OCI-LY7 (cell line): ENCODE measurements at regions not wholly inside any gene's neighbourhood (a gene's known extent, or its start where the extent isn't known, plus 50 kb on each side); places are given as distances from the start of the nearest gene placed in this dataset.

Experiments used
- BruUV-seq: library from RNA; stranded (reverse); fragments of 400-500 nt; replicated peaks from 2 replicates; lab custom pipeline; 2021; lab: Mats Ljungman, UMichigan
- CTCF ChIA-PET: fragments of 300-600 bp; sonication (Branson Sonifier 250); formaldehyde crosslinking; loops from one replicate; lab custom pipeline; 2022; ENCODE audit warnings: antibody characterized with exemption; ENCODE audit not compliant: unreplicated experiment; lab: Charles Lee
- POLR2A ChIA-PET: fragments of 300-600 bp; sonication (Branson Sonifier 250); formaldehyde crosslinking; loops from one replicate; lab custom pipeline; 2022; ENCODE audit warnings: antibody characterized with exemption; lab: Charles Lee
- DNase-seq: peaks from one replicate; pipeline ENCODE4 v3.0.0-alpha.2; 2015; ENCODE audit warnings: low spot score
- H2AFZ ChIP-seq: fragments of 200-600 bp; sonication (generic), shearing (Covaris generic); 2 replicates; pipeline ENCODE4 v1.6.1; 2014; ENCODE audit warnings: mild to moderate bottlenecking, antibody characterized with exemption, low read length, moderate library complexity
- H3K27ac ChIP-seq: fragments of 200-600 bp; sonication (generic); 2 replicates; pipeline ENCODE4 v1.5.1; 2014; ENCODE audit warnings: mixed run types, low read depth, mild to moderate bottlenecking, moderate library complexity, low read length, inconsistent platforms; ENCODE audit not compliant: poor library complexity, severe bottlenecking
- H3K36me3 ChIP-seq: fragments of 200-600 bp; sonication (generic); 2 replicates; pipeline ENCODE4 v1.6.1; 2014; ENCODE audit warnings: mild to moderate bottlenecking, antibody characterized with exemption, low read length, moderate library complexity, mixed read lengths; ENCODE audit not compliant: insufficient read depth
- H3K4me1 ChIP-seq: fragments of 200-600 bp; sonication (generic); 2 replicates; pipeline ENCODE4 v1.5.1; 2014; ENCODE audit warnings: mild to moderate bottlenecking, low read length; ENCODE audit not compliant: insufficient read depth, poor library complexity, severe bottlenecking
- H3K4me2 ChIP-seq: fragments of 200-600 bp; sonication (generic); 2 replicates; pipeline ENCODE4 v1.6.1; 2014; ENCODE audit warnings: mild to moderate bottlenecking, low read length
- H3K4me3 ChIP-seq: fragments of 200-600 bp; sonication (generic); 2 replicates; pipeline ENCODE4 v1.5.1; 2014; ENCODE audit warnings: mild to moderate bottlenecking, low read depth, low read length; ENCODE audit not compliant: poor library complexity, severe bottlenecking
- H3K79me2 ChIP-seq: fragments of 200-600 bp; sonication (generic); 2 replicates; pipeline ENCODE4 v1.6.1; 2016; ENCODE audit warnings: low read depth, mild to moderate bottlenecking, low read length, moderate library complexity, mixed read lengths; ENCODE audit not compliant: insufficient read depth
- H3K9me2 ChIP-seq: fragments of 200-600 bp; sonication (generic); 2 replicates; pipeline ENCODE4 v1.6.1; 2016; ENCODE audit warnings: mild to moderate bottlenecking, low read length, mixed read lengths; ENCODE audit not compliant: insufficient read depth
- H3K9me3 ChIP-seq: fragments of 200-600 bp; sonication (generic); 2 replicates; pipeline ENCODE4 v1.6.1; 2014; ENCODE audit warnings: mild to moderate bottlenecking, mixed run types, low read length, mixed read lengths
- H4K20me1 ChIP-seq: fragments of 200-600 bp; sonication (generic); 2 replicates; pipeline ENCODE4 v1.6.1; 2014; ENCODE audit warnings: mild to moderate bottlenecking, antibody characterized with exemption, low read length, moderate library complexity, mixed read lengths; ENCODE audit not compliant: insufficient read depth
- CTCF ChIP-seq: fragments of 200-600 bp; sonication (generic); conservative IDR thresholded peaks from 2 replicates; pipeline ENCODE4 v1.5.1; 2014; ENCODE audit warnings: mild to moderate bottlenecking, antibody characterized with exemption, low read length, moderate library complexity, mixed read lengths
- EZH2phosphoT487 ChIP-seq: fragments of 200-600 bp; sonication (generic); IDR thresholded peaks from 2 replicates; pipeline ENCODE4 v1.6.1; 2018; ENCODE audit warnings: low read depth, borderline replicate concordance, mild to moderate bottlenecking, mixed run types, antibody characterized with exemption, low read length, moderate library complexity, mixed read lengths
- intact Hi-C: fragments of 100-400 bp; cut with micrococcal nuclease; formaldehyde crosslinking; loops from one replicate; pipeline ENCODE4 v1.10.0; 2022; ENCODE audit not compliant: unreplicated experiment

DNA sequence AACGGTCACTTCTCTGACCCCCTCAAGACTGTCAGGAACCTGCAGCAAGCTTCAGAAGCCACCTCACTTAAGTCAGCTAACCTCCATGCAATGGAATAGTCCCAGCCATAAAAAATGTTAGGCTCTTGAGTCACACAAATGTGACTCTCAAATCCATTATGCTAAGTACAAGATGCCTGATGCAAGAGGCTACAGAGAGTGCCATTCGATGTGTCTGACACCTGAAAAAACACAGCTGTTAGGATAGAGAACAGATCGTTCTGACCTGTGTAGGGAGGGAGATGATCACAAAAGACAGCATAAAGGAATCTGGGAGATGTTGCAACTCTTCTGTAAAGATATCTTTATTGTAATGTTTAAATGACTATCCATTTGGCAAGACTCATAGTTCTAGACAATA, 712.4 kb downstream of the TBC1D22A start:
- no peak for DNase-seq
- TF ChIP-seq EZH2phosphoT487 (no peak), CTCF (no peak)
- BruUV-seq, result no TSS peak
- Histone ChIP-seq H3K27ac (no peak overlapping the region), H3K36me3 (no peaks in the 10 kb centered on the region), H3K9me3 (no peaks in the 10 kb centered on the region), H3K9me2 (no peaks in the 10 kb centered on the region), H3K79me2 (no peaks in the 10 kb centered on the region), H3K4me2 (no peak overlapping the region), H4K20me1 (no peaks in the 10 kb centered on the region), H3K4me1 (no peaks in the 10 kb centered on the region), H3K4me3 (no peak overlapping the region), H2AFZ (no peak overlapping the region)
- CTCF ChIA-PET, result no interaction called here
- POLR2A ChIA-PET, result no interaction called here
- intact Hi-C loops, result no loop called here

GRCh38 chr22:47474464-47474863, 712.0 kb downstream of the TBC1D22A start:
- Histone ChIP-seq H3K79me2 (no peaks in the 10 kb centered on the region), H3K27ac (no peak overlapping the region), H3K4me3 (no peak overlapping the region), H3K36me3 (no peaks in the 10 kb centered on the region), H2AFZ (no peak overlapping the region), H3K4me2 (no peak overlapping the region), H3K4me1 (no peaks in the 10 kb centered on the region), H3K9me2 (no peaks in the 10 kb centered on the region), H4K20me1 (no peaks in the 10 kb centered on the region), H3K9me3 (no peaks in the 10 kb centered on the region)
- TF ChIP-seq CTCF (no peak), EZH2phosphoT487 (no peak)
- intact Hi-C loops, result no loop called here
- no TSS peak for BruUV-seq
- ChIA-PET POLR2A (no interaction called here), CTCF (no interaction called here)
- no peak for DNase-seq

DNA sequence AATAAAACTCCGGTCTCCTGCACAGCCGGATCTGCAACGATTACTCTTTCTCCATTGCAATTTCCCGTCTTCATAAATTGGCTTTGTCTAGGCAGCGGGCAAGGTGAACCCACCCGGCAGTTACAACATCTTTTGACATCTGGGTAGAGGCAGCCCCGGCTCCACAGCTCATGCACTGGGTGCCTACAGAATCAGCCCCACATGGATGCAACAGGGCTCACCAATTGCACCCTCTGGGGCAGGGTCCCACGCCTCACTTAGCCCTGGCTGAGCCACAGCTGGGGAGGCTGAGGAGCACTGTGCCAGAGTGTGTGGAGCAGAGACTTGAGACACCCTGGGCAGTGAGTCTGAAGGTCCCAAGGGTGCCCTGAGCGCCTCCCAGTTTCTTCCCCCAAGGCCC, 710.2 kb downstream of the TBC1D22A start:
- no peak for TF ChIP-seq EZH2phosphoT487
- no peaks in the 10 kb centered on the region for H3K9me3 ChIP-seq
- CTCF ChIA-PET, result no interaction called here

More for the DNA sequence above, 710.2 kb downstream of the TBC1D22A start:
- Histone ChIP-seq H3K9me2 (no peaks in the 10 kb centered on the region), H3K4me3 (no peak overlapping the region), H3K79me2 (no peaks in the 10 kb centered on the region), H3K4me2 (no peak overlapping the region), H3K4me1 (no peaks in the 10 kb centered on the region), H2AFZ (no peak overlapping the region), H4K20me1 (no peaks in the 10 kb centered on the region), H3K27ac (no peak overlapping the region), H3K36me3 (no peaks in the 10 kb centered on the region)
- no TSS peak for BruUV-seq
- no peak for DNase-seq
- POLR2A ChIA-PET, result no interaction called here
- intact Hi-C loops, result no loop called here
